ENCODE measurements at regions not wholly inside any gene's neighbourhood (a gene's known extent, or its start where the extent isn't known, plus 50 kb on each side); places are given as distances from the start of the nearest gene placed in this dataset.
"Not testable (repeated sequence)": the region's sequence is repeated elsewhere in the genome, so short reads cannot be mapped to it uniquely, and the experiment has no call there.

DNA sequence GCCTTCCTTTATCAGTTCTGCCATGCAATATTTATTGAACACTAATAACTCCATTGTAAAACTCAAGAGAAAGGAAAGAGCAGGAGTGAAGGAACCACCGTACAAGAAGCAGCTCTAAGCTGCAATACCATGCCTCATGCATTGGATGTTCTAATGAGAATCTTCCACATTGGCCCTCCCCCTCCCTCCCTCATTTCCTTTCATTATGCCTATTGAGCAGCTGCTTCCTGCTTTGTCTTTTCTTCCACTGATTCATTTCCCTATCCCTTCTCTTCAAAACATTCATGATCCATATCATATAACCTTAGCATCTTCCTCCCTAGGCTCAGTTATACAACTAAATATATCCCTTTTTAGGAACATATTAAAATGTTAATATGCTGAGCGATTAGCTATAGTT, 698.7 kb upstream of the GOLIM4 start:
- 61 to 63% methylated on average over 2 of the region's 2 CpGs for WGBS, 2 experiments (ENCODE audit: low coverage in 1 of 2, low lambda C conversion rate in 2 of 2, missing lambda C conversion rate in 2 of 2)
- Histone ChIP-seq H3K9me3 (ENCODE audit: low read depth) (no peaks in the 10 kb centered on the region), H2AFZ (no peak overlapping the region), H3F3A (ENCODE audit: insufficient read depth) (no peaks in the 10 kb centered on the region), H4K20me1 (ENCODE audit: insufficient read depth) (no peaks in the 10 kb centered on the region; the same call in 1 of the 2 replicates), H3K4me2 (ENCODE audit: unreplicated experiment) (no peak overlapping the region), H3K79me2 (ENCODE audit: insufficient read depth) (no peaks in the 10 kb centered on the region), H3K27ac (no peak overlapping the region), H3K36me3 (ENCODE audit: low read depth) (no peaks in the 10 kb centered on the region), H3K9me2 (ENCODE audit: insufficient read depth) (no peaks in the 10 kb centered on the region), H3K4me3 (no peak overlapping the region), H3K9ac (no peak overlapping the region), H3K4me1 (ENCODE audit: insufficient read depth) (no peaks in the 10 kb centered on the region), H3K27me3 (replicated peaks; ENCODE audit: insufficient read depth) (peaks cover 10% of the 10 kb centered on the region; the same call in 1 of the 2 replicates)
- DNase-seq: no peak
- in situ Hi-C loops (cut with MboI): no loop called here
- TF ChIP-seq EZH2 (IDR thresholded peaks at IDR 0.05; ENCODE audit: insufficient read depth, poor library complexity, severe bottlenecking) (no peak), EZH2phosphoT487 (IDR thresholded peaks at IDR 0.05; ENCODE audit: insufficient read depth, low read depth) (no peak)

- no peak for DNase-seq
- TF ChIP-seq EZH2 (IDR thresholded peaks at IDR 0.05; ENCODE audit: insufficient read depth, poor library complexity, severe bottlenecking) (no peak), EZH2phosphoT487 (IDR thresholded peaks at IDR 0.05; ENCODE audit: insufficient read depth, low read depth) (no peak)
- H3K27me3 ChIP-seq (replicated peaks; ENCODE audit: insufficient read depth): no peaks in the 10 kb centered on the region
- no peak overlapping the region for H2AFZ ChIP-seq
- H3K9ac ChIP-seq: no peak overlapping the region
- H3K79me2 ChIP-seq (ENCODE audit: insufficient read depth): no peaks in the 10 kb centered on the region
- H4K20me1 ChIP-seq (ENCODE audit: insufficient read depth): no peaks in the 10 kb centered on the region
- no peaks in the 10 kb centered on the region for H3K9me2 ChIP-seq (ENCODE audit: insufficient read depth)
- H3K4me1 ChIP-seq (ENCODE audit: insufficient read depth): no peaks in the 10 kb centered on the region
- H3K4me2 ChIP-seq (ENCODE audit: unreplicated experiment): no peak overlapping the region
- no peaks in the 10 kb centered on the region for H3K9me3 ChIP-seq (ENCODE audit: low read depth)
- no peaks in the 10 kb centered on the region for H3K36me3 ChIP-seq (ENCODE audit: low read depth)
- WGBS, 2 experiments (ENCODE audit: low coverage in 1 of 2, low lambda C conversion rate in 2 of 2, missing lambda C conversion rate in 2 of 2): 24 to 30% methylated on average over 3 of the region's 3 CpGs
- no peaks in the 10 kb centered on the region for H3F3A ChIP-seq (ENCODE audit: insufficient read depth)
- in situ Hi-C loops (cut with MboI): no loop called here
- H3K27ac ChIP-seq: no peak overlapping the region
- no peak overlapping the region for H3K4me3 ChIP-seq
Measured at GRCh38 chr3:168782193-168782592, 686.5 kb upstream of the GOLIM4 start.

DNA sequence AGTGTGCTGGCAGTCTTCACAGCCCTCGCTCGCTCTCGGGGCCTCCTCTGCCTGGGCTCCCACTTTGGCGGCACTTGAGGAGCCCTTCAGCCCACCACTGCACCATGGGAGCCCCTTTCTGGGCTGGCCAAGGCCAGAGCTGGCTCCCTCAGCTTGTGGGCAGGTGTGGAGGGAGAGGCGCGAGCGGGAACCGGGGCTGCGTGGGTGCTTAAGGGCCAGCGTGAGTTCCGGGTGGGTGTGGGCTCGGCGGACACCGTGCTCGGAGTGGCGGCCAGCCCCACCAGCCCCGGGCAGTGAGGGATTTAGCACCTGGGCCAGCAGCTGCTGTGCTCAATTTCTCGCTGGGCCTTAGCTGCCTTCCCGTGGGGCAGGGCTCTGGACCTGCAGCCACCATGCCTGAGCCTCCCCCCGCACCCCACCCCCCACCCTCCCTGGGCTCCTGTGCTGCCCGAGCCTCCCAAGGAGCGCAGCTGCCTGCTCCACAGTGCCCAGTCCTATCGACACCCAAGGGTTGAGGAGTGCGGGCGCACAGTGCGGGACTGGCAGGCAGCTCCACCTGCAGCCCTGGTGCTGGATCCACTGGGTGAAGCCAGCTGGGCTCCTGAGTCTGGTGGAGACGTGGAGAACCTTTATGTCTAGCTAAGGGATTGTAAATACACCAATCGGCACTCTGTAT, 684.4 kb upstream of the GOLIM4 start:
- H2AFZ ChIP-seq; H3K4me2 ChIP-seq (ENCODE audit: unreplicated experiment); H3K4me3 ChIP-seq; in situ Hi-C loops (cut with MboI); H3K27ac ChIP-seq; H3K9me3 ChIP-seq (ENCODE audit: low read depth); H3K4me1 ChIP-seq (ENCODE audit: insufficient read depth); H3K27me3 ChIP-seq (replicated peaks; ENCODE audit: insufficient read depth); H3K9me2 ChIP-seq (ENCODE audit: insufficient read depth); H4K20me1 ChIP-seq (ENCODE audit: insufficient read depth); H3K79me2 ChIP-seq (ENCODE audit: insufficient read depth); H3K9ac ChIP-seq; DNase-seq; H3F3A ChIP-seq (ENCODE audit: insufficient read depth); H3K36me3 ChIP-seq (ENCODE audit: low read depth): not testable (repeated sequence)
- 73 to 84% methylated on average over 18 to 24 of the region's 28 CpGs for WGBS, 2 experiments (ENCODE audit: low coverage in 1 of 2, low lambda C conversion rate in 2 of 2, missing lambda C conversion rate in 2 of 2)

GRCh38 chr3:168753724-168754123, 658.0 kb upstream of the GOLIM4 start:
- H3F3A ChIP-seq (ENCODE audit: insufficient read depth): no peaks in the 10 kb centered on the region

GRCh38 chr3:168752339-168752738, 656.6 kb upstream of the GOLIM4 start:
- Histone ChIP-seq H2AFZ (no peak overlapping the region), H3K36me3 (ENCODE audit: low read depth) (no peaks in the 10 kb centered on the region), H3K9ac (no peak overlapping the region), H3F3A (ENCODE audit: insufficient read depth) (no peaks in the 10 kb centered on the region), H3K4me3 (no peak overlapping the region), H3K4me2 (ENCODE audit: unreplicated experiment) (no peak overlapping the region), H3K79me2 (ENCODE audit: insufficient read depth) (no peaks in the 10 kb centered on the region), H4K20me1 (ENCODE audit: insufficient read depth) (no peaks in the 10 kb centered on the region), H3K9me2 (ENCODE audit: insufficient read depth) (no peaks in the 10 kb centered on the region), H3K4me1 (ENCODE audit: insufficient read depth) (no peaks in the 10 kb centered on the region), H3K9me3 (ENCODE audit: low read depth) (no peaks in the 10 kb centered on the region), H3K27ac (no peak overlapping the region), H3K27me3 (replicated peaks; ENCODE audit: insufficient read depth) (no peaks in the 10 kb centered on the region)
- no peak for TF ChIP-seq EZH2 (IDR thresholded peaks at IDR 0.05; ENCODE audit: insufficient read depth, poor library complexity, severe bottlenecking)
- no peak for TF ChIP-seq EZH2phosphoT487 (IDR thresholded peaks at IDR 0.05; ENCODE audit: insufficient read depth, low read depth)
- DNase-seq: no peak
- in situ Hi-C loops (cut with MboI): no loop called here

More at GRCh38 chr3:168753724-168754123, 658.0 kb upstream of the GOLIM4 start:
- H3K9me2 ChIP-seq (ENCODE audit: insufficient read depth): no peaks in the 10 kb centered on the region
- no peak for DNase-seq
- no peaks in the 10 kb centered on the region for H3K27me3 ChIP-seq (replicated peaks; ENCODE audit: insufficient read depth)
- no peak overlapping the region for H2AFZ ChIP-seq
- no peaks in the 10 kb centered on the region for H3K9me3 ChIP-seq (ENCODE audit: low read depth)
- H3K9ac ChIP-seq: no peak overlapping the region
- no peaks in the 10 kb centered on the region for H4K20me1 ChIP-seq (ENCODE audit: insufficient read depth)
- whole genome bisulfite sequencing, 2 experiments (ENCODE audit: low coverage in 1 of 2, low lambda C conversion rate in 2 of 2, missing lambda C conversion rate in 2 of 2): 4 to 7% methylated on average over 1 of the region's 1 CpG
- no peaks in the 10 kb centered on the region for H3K79me2 ChIP-seq (ENCODE audit: insufficient read depth)
- in situ Hi-C loops (cut with MboI): no loop called here
- no peak overlapping the region for H3K27ac ChIP-seq
- no peak for TF ChIP-seq EZH2phosphoT487 (IDR thresholded peaks at IDR 0.05; ENCODE audit: insufficient read depth, low read depth)
- TF ChIP-seq EZH2 (IDR thresholded peaks at IDR 0.05; ENCODE audit: insufficient read depth, poor library complexity, severe bottlenecking): no peak
- no peaks in the 10 kb centered on the region for H3K4me1 ChIP-seq (ENCODE audit: insufficient read depth)
- no peak overlapping the region for H3K4me3 ChIP-seq
- no peaks in the 10 kb centered on the region for H3K36me3 ChIP-seq (ENCODE audit: low read depth)
- no peak overlapping the region for H3K4me2 ChIP-seq (ENCODE audit: unreplicated experiment)

Data from GM23248 (cell line).